Fibroblast of villous mesenchyme (primary cell): ENCODE measurements at regions not wholly inside any gene's neighbourhood (a gene's known extent, or its start where the extent isn't known, plus 50 kb on each side); places are given as distances from the start of the nearest gene placed in this dataset.

Source experiments
- DNase-seq: peaks from one replicate; pipeline ENCODE4 v3.0.0-alpha.2; 2010; ENCODE audit warnings: low read depth
- H3K4me3 ChIP-seq: 2 replicates; pipeline ENCODE4 v1.5.1; 2011; ENCODE audit warnings: low read depth, mild to moderate bottlenecking, low read length
- CTCF ChIP-seq: IDR thresholded peaks from 2 replicates; pipeline ENCODE4 v1.5.1; 2012; ENCODE audit warnings: low read depth, mild to moderate bottlenecking, low read length; ENCODE audit not compliant: insufficient read depth

GRCh38 chr3:22111226-22111625 lies 360.2 kb upstream of the ZNF385D start:
- no peak for TF ChIP-seq CTCF
- no peak overlapping the region for H3K4me3 ChIP-seq
- DNase-seq: no peak

GRCh38 chr3:22113453-22113852 lies 362.4 kb upstream of the ZNF385D start:
- H3K4me3 ChIP-seq: no peak overlapping the region
- TF ChIP-seq CTCF: no peak
- no peak for DNase-seq

GRCh38 chr3:22115581-22115980 lies 364.6 kb upstream of the ZNF385D start:
- no peak for TF ChIP-seq CTCF
- no peak for DNase-seq
- H3K4me3 ChIP-seq: no peak overlapping the region

- no peak for TF ChIP-seq CTCF
- no peak overlapping the region for H3K4me3 ChIP-seq
- no peak for DNase-seq
Observed at GRCh38 chr3:22117091-22117490, 366.1 kb upstream of the ZNF385D start.

- peak; percentile 59 for DNase-seq
- no peak overlapping the region for H3K4me3 ChIP-seq
- peak; percentile 49 for TF ChIP-seq CTCF
Observed at GRCh38 chr3:22117751-22118346, 366.8 kb upstream of the ZNF385D start.

- DNase-seq: no peak
- H3K4me3 ChIP-seq: no peak overlapping the region
- no peak for TF ChIP-seq CTCF
Observed at GRCh38 chr3:22118542-22118941, 367.5 kb upstream of the ZNF385D start.

- no peak for TF ChIP-seq CTCF
- no peak overlapping the region for H3K4me3 ChIP-seq
- DNase-seq: no peak
Observed at GRCh38 chr3:22121068-22121701, 370.2 kb upstream of the ZNF385D start.
